Ishikawa (cell line): ENCODE measurements at regions not wholly inside any gene's neighbourhood (a gene's known extent, or its start where the extent isn't known, plus 50 kb on each side); places are given as distances from the start of the nearest gene placed in this dataset.

Experiments
- CEBPB ChIP-seq: IDR thresholded peaks from 2 replicates; pipeline ENCODE4 v1.6.1; 2012
- CREB1 ChIP-seq: IDR thresholded peaks from 2 replicates; pipeline ENCODE4 v1.6.1; 2012; ENCODE audit warnings: low read depth
- EGR1 ChIP-seq: IDR thresholded peaks from 2 replicates; pipeline ENCODE4 v1.6.1; 2012
- EP300 ChIP-seq: IDR thresholded peaks from 2 replicates; pipeline ENCODE4 v1.6.1; 2012; ENCODE audit warnings: borderline replicate concordance
- FOXM1 ChIP-seq: IDR thresholded peaks from 2 replicates; pipeline ENCODE4 v1.6.1; 2012; ENCODE audit warnings: low read depth, borderline replicate concordance
- NFIC ChIP-seq: IDR thresholded peaks from 2 replicates; pipeline ENCODE4 v1.6.1; 2012
- RAD21 ChIP-seq: IDR thresholded peaks from 2 replicates; pipeline ENCODE4 v1.6.1; 2012; ENCODE audit warnings: low read depth
- TAF1 ChIP-seq: IDR thresholded peaks from 2 replicates; pipeline ENCODE4 v1.6.1; 2012; ENCODE audit warnings: low read depth, mild to moderate bottlenecking
- TCF12 ChIP-seq: IDR thresholded peaks from 2 replicates; pipeline ENCODE4 v1.6.1; 2012; ENCODE audit warnings: low read depth
- TEAD4 ChIP-seq: IDR thresholded peaks from 2 replicates; pipeline ENCODE4 v1.6.1; 2012
- YY1 ChIP-seq: IDR thresholded peaks from 2 replicates; pipeline ENCODE4 v1.6.1; 2012; ENCODE audit warnings: low read depth
- ZBTB7A ChIP-seq: IDR thresholded peaks from 2 replicates; pipeline ENCODE4 v1.6.1; 2012; ENCODE audit warnings: low read depth
- TF ChIP-seq, protein P1 (sequence below): IDR thresholded peaks from 2 replicates; pipeline ENCODE4 v1.6.1; 2012
- TF ChIP-seq, protein P2 (sequence below): IDR thresholded peaks from 2 replicates; pipeline ENCODE4 v1.6.1; 2012
- TF ChIP-seq, protein P3 (sequence below): IDR thresholded peaks from 2 replicates; pipeline ENCODE4 v1.6.1; 2012; ENCODE audit warnings: low read depth, mild to moderate bottlenecking

DNA sequence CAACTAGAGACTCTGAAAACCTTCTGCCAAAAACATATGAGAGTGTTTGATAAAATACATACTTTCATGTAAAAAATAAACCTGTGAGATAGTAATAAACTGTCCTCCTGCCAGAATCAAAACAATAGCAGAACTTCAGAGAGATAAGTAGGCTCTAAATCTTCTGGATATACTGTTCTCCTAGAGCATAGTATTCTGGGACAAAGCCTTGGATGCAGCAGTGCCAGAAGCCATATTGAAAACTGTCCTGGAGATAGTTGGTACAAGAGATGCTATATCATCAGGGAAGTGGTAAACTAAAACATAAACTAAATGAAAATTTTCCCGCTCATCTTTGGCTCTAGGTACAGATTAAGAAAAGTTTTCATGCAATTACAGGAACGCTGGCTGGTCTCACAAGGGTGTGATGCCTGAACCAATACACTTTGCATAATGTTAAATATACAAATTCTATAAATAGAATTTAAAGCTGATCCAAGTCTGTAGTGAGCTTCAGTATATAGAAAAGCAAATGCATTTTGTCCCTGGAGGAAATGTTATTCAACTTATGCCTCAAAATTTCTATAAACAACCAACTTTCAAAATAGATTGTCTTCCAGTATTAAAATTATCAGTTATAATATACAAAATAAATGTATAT, 355.6 kb downstream of the ADAMTS20 start:
- no peak for TF ChIP-seq TEAD4
- no peak for TF ChIP-seq YY1
- TF ChIP-seq EGR1, result no peak
- no peak for TF ChIP-seq TAF1
- TF ChIP-seq, protein P1, sequence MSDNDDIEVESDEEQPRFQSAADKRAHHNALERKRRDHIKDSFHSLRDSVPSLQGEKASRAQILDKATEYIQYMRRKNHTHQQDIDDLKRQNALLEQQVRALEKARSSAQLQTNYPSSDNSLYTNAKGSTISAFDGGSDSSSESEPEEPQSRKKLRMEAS, result no peak
- TF ChIP-seq, protein P2, sequence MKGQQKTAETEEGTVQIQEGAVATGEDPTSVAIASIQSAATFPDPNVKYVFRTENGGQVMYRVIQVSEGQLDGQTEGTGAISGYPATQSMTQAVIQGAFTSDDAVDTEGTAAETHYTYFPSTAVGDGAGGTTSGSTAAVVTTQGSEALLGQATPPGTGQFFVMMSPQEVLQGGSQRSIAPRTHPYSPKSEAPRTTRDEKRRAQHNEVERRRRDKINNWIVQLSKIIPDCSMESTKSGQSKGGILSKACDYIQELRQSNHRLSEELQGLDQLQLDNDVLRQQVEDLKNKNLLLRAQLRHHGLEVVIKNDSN, result no peak
- TF ChIP-seq CEBPB, result no peak
- TF ChIP-seq FOXM1, result no peak
- TF ChIP-seq ZBTB7A, result no peak
- TF ChIP-seq NFIC, result no peak
- TF ChIP-seq TCF12, result no peak
- no peak for TF ChIP-seq EP300
- no peak for TF ChIP-seq RAD21

GRCh38 chr12:43180242-43180641, 371.8 kb downstream of the ADAMTS20 start:
- TF ChIP-seq, protein P1, result no peak
- TF ChIP-seq EP300, result no peak
- TF ChIP-seq TEAD4, result no peak

GRCh38 chr12:43179486-43179885, 372.5 kb downstream of the ADAMTS20 start:
- TF ChIP-seq TAF1 (no peak), CREB1 (no peak), ZBTB7A (no peak)
- TF ChIP-seq, protein P3, sequence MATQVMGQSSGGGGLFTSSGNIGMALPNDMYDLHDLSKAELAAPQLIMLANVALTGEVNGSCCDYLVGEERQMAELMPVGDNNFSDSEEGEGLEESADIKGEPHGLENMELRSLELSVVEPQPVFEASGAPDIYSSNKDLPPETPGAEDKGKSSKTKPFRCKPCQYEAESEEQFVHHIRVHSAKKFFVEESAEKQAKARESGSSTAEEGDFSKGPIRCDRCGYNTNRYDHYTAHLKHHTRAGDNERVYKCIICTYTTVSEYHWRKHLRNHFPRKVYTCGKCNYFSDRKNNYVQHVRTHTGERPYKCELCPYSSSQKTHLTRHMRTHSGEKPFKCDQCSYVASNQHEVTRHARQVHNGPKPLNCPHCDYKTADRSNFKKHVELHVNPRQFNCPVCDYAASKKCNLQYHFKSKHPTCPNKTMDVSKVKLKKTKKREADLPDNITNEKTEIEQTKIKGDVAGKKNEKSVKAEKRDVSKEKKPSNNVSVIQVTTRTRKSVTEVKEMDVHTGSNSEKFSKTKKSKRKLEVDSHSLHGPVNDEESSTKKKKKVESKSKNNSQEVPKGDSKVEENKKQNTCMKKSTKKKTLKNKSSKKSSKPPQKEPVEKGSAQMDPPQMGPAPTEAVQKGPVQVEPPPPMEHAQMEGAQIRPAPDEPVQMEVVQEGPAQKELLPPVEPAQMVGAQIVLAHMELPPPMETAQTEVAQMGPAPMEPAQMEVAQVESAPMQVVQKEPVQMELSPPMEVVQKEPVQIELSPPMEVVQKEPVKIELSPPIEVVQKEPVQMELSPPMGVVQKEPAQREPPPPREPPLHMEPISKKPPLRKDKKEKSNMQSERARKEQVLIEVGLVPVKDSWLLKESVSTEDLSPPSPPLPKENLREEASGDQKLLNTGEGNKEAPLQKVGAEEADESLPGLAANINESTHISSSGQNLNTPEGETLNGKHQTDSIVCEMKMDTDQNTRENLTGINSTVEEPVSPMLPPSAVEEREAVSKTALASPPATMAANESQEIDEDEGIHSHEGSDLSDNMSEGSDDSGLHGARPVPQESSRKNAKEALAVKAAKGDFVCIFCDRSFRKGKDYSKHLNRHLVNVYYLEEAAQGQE, result no peak

DNA sequence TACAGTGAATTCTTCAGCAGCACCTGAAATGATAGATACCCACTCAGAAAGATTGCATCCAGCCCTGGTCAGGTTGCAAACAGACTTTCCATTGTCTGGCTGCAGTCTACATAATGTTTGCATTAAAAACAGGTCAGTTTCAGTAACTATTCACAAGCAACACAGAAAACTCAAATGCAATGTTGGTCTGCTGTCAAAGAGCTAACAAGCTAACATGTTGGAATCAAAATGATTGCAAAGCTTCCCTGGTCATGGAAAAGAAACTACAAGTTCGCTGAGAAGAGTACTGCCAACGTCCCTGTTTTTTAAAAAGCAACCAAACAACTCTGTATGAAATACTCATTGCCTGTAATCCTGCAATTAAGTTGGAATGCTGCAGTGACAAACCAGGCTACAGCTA, 374.7 kb downstream of the ADAMTS20 start:
- TF ChIP-seq EP300 (no peak), YY1 (no peak), ZBTB7A (no peak), TCF12 (no peak), FOXM1 (no peak), CREB1 (no peak), CEBPB (no peak), NFIC (no peak), RAD21 (no peak), TAF1 (no peak)
- TF ChIP-seq, protein P1, result no peak
- TF ChIP-seq, protein P3, result no peak

DNA sequence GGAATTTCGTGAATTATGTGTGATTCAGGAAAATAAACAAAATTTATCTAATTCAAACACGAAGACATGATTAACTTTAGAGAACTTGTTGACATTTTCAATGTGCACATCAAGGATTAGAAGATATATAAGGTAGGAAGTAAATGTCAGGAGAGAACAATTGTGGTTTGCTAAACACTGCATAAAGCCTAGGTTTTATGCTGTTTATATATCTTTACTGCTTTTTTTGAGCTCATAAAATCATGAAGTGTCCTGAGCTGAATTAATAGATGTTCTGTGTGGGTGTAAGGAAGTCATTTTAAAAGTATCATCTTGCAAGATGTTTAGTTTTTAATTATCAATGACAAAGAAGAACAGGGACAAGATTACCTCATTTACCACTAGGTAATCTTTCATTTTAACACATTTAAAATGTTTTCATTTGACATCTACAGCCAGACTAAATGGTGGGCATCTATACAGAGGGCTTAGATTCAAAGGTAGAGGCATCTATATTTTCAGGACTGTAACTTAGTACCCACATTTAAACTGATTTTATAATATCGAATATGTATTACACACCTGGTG, 382.8 kb downstream of the ADAMTS20 start:
- TF ChIP-seq, protein P2, result no peak
- TF ChIP-seq, protein P1, result no peak
- no peak for TF ChIP-seq CEBPB
- TF ChIP-seq NFIC, result no peak
- no peak for TF ChIP-seq TAF1
- TF ChIP-seq, protein P3, result no peak
- no peak for TF ChIP-seq EGR1
- no peak for TF ChIP-seq FOXM1
